NCI-H2107 treated with DMSO at 0.1 percent for 48 hours (cell line): ENCODE measurements at regions not wholly inside any gene's neighbourhood (a gene's known extent, or its start where the extent isn't known, plus 50 kb on each side); places are given as distances from the start of the nearest gene placed in this dataset.

Experiments used
- DNase-seq: peaks from one replicate; lab custom pipeline; 2025; ENCODE audit not compliant: unreplicated experiment; lab: John Stamatoyannopoulos, UW

- DNase-seq, result peak; percentile 69
Observed at GRCh38 chr13:60282708-60283107, 114.3 kb upstream of the TDRD3 start.

- DNase-seq, result no peak
Observed at GRCh38 chr13:60286707-60287106, 110.3 kb upstream of the TDRD3 start.

DNA sequence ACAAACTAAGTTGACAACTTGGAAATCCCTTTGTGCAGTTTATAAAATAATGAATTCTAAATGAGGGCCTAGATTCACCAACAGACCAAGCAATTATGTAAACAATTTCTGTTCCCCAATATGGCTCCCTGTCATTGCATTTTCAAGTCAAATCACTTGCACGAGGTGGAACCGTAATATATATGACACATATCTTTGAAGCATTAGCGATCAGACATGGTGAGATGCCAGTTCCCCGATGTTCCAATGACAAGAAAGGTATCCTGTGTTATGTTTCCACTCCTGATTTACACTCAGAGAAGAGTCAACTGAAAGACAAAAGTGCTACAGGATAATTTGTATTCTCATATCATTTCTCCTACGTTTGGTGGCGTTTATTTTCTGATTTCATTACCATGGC, 108.5 kb upstream of the TDRD3 start:
- DNase-seq, result no peak

GRCh38 chr13:60303166-60303565, 93.9 kb upstream of the TDRD3 start:
- no peak for DNase-seq

- no peak for DNase-seq
Observed at GRCh38 chr13:60311527-60311926, 85.5 kb upstream of the TDRD3 start.

DNA sequence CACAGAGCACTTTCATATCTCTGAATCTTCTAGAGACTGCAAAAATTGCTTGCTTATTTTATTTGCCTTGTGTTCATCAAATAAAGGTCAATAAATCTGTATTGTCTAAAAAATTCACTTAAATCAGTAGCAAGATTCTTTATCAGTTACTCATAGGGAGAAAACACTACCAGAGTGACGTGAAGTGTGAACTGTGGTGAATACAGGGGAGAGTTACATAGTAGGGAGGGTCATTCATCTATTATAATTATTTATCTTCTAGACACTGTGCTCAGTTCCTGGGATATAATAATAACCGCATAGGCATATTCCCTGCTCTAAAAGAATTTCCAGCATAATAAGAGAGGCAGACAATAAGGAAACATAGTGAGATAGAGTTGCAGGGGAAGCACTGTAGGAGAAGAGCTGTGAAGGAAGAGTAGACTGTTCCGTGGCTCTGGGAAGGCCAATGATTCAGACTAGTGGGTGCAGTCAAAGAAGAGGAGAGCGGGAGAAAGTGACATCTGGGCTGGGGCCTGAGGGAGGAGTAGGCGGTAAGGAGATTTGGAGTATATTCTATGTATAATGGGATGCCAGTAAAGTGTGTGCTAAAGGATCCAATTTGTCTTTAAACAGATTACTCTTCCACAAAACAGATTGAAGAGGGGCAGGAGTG, 84.0 kb upstream of the TDRD3 start:
- no peak for DNase-seq

DNA sequence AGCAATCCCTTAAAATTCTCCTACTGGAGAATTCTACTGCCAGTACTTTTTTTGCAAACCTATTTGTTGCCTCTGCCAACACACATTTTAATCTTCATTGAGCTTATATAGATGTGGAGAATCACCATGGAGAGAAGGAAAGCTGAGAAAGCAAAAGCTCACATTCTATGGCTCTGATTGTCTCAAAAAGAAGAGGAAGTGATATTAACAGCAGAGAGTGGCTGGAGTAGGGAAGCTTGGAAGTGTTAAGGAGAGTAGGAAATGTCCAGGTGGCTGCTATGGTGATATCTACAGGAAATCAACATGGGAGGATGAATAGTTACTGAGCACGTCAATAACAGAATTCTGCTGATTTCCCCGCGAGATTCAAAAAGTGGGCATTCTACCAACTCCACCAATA, 78.8 kb upstream of the TDRD3 start:
- DNase-seq, result no peak

GRCh38 chr13:60324131-60324530, 72.9 kb upstream of the TDRD3 start:
- no peak for DNase-seq

- DNase-seq, result no peak
Observed at GRCh38 chr13:60326273-60326672, 70.7 kb upstream of the TDRD3 start.

DNA sequence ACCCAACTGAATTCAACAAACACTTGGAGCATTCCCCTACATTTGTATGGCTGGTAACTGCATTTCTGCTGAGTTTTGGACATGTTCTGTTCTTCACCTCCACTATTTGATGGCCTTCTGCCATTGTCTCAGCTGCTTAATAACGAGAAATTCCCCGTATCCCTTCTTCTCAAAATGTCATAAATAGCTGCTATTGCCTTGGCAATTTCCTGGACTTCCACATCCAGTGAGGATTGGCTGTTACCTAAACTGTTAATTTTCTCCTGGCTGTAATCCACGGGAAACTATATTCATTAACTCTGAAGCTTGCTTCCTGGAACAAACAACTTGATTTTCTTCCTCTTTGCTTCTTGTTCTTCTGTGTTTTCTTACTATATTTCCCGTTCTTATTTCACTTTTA, 69.5 kb upstream of the TDRD3 start:
- DNase-seq, result no peak

GRCh38 chr13:60328073-60328472, 68.9 kb upstream of the TDRD3 start:
- DNase-seq, result no peak

DNA sequence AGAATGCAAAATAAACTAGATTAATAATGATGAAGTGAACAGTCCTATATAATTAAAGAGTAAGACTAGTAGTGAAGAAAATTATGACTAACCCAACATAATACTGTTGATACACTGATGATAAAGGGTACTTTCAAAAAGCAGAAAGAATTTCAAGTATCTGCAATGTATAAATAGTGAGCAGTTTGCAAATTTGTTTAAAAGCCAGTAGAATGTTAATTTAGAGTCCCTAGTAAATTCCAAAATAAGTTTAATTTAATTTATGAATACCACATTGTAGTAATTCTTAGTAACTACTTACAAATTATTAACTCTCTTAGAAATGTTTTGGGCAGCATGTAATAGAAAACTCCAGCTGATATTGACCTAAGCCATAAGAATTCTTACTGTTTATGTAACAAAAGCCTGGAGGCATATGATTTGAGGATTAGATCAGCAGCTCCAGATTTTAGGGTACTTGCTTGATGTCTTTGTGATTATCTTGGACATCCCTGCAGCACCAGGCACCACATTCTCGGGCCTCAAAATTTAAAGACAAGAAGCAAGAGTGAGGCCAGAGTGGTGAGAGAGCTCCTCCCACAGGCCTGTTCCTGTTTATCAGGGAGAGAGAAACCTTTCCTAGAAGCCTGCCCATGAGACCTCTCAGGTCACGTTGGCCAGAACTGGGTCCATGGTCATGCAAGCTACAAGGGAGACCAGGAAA, 67.6 kb upstream of the TDRD3 start:
- DNase-seq, result peak; percentile 45

DNA sequence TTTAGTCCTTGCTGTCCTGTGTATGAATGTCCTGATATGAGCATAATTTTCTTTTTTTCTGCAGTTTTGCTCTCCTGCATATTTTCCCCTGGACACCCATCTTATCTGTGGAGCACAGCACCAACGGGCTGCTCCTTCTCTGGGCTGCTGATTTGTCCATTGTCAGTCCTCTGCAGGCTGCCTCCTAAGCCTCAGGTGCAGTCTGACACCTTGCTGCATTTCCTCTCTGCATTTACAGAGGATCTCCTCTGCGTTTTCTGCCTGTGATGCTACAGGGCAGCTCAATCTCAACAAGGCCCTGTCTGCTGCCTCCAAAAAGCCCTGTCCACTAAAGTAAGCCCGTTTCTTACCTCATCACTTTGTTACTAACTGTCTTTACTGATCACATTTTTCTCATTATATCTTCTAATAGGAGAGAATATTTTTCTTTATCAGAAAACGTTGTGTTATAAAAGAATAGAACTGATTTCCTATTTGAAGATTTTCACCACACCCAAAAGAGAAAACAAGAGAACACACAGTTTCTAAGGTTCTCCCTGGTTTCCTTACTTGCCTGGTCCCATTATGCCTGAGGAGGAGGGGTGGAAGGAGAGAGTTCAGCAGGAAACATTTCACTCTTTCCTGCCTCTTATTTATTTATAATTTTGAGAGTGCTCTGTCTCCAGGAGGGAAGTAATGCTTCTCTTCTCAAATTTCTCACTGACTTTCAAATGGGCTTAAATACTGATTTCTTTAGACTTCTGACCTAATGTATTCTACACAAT, 65.6 kb upstream of the TDRD3 start:
- DNase-seq, result no peak

GRCh38 chr13:60332682-60333081, 64.3 kb upstream of the TDRD3 start:
- no peak for DNase-seq

DNA sequence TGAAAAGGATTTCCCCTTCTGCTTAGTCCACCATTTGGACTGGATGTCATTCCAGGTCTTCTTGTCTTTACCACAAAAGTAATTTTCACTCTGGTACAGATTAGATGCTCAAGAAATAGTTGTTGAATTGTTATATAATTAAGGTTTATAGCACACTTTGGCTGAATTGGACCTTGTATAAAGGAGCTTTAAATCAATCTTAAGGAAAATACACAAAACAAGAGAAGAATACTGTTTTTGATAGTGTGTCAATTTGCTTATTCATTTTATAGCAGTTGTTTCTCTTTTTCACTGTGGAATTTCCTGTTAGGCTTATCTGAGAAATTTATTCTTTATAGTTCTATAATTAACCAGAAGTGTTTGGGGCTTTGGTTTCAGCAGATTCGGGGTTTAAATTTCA, 62.7 kb upstream of the TDRD3 start:
- no peak for DNase-seq

DNA sequence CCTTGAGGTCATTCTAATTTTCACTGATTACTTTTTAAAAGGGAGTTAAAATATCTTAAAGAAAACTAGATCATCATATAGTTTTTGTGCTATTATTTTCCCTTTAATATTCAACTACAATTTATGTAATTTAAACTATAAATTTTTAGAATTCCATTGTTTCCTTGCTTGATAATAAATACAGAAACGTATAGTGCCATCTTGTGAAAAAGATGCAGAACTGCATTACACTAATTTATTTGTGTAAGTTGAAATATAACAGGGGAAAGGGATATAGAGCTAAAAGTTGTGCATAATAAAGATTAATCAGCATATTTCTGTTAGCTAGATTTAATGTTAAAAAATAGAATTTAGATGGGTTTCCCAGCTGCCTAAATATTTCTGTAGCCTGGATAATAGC, 61.5 kb upstream of the TDRD3 start:
- DNase-seq, result no peak

GRCh38 chr13:60338754-60339153, 58.3 kb upstream of the TDRD3 start:
- no peak for DNase-seq

GRCh38 chr13:60343978-60344377, 53.0 kb upstream of the TDRD3 start:
- no peak for DNase-seq

DNA sequence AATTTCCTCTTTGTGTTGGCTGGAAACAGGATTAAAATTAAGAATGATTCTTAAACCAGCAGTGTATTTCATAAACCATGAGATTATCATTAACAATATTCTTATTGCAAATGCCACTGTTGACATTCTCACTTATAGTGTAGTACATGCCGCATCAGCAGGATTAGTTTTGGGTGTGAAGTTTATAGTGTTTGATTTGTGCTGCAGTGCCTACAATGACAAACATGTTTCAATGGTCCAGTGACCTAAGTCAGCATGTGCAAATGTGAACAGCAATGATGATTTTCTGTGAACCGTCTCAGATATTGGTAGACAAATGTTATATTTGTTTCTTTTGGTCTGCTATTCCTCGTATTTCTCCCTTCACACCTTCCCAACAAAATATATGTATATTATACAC, 49.8 kb upstream of the TDRD3 start:
- no peak for DNase-seq
